ENCODE measurements at regions not wholly inside any gene's neighbourhood (a gene's known extent, or its start where the extent isn't known, plus 50 kb on each side); places are given as distances from the start of the nearest gene placed in this dataset.

DNA sequence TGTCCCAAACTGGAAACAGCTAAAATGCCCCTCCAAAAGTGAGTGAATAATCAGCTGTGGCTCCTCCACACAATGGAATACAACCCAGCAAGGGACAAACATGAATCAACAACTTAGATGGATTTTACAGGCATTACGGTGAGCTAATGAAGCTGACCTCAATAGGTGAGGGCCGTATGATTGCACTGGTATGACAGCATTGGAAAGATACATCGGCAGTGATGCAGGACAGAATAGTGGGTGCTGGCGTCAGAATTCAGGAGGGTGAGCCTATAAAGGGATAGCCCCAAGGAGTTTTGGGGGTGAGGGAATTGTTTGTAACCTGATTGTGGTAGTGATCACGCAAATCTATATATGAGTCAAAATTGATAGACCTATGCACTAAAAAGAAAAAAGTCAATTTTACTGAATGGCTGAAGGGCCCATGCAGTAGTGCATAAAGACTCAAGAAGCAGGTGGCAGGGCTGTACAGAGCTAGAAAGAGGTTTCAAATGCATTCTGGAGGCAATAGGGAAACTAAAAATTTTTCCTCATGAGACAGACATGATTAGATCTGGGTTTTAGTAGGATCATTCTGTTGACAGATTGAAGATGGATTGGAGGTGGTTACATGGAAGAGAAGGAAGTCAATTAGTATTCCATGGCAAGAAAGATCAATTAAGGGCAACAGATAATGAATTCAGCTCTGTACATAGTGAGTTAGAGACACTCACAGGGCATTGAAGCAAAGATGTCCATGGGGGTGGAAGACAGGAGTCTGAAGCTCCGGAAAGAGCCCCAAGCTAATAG is 90.8 kb downstream of the IRS2 start:
- intact Hi-C loops (cut with micrococcal nuclease; ENCODE audit: unreplicated experiment) (no loop called here), in situ Hi-C loops (cut with MboI) (no loop called here)
- FAIRE-seq (no peak), DNase-seq (ENCODE audit: low read depth, low spot score) (no peak), ATAC-seq (no peak)
- Histone ChIP-seq H3K9me3 (replicated peaks; ENCODE audit: control insufficient read depth, insufficient read depth, low read length) (no peaks in the 10 kb centered on the region), H3K79me2 (ENCODE audit: control insufficient read depth, insufficient read depth, low read length) (no peaks in the 10 kb centered on the region), H3K27ac (ENCODE audit: control insufficient read depth, insufficient read depth) (no peak overlapping the region), H3K4me2 (ENCODE audit: control insufficient read depth, insufficient read depth) (no peak overlapping the region), H3K9ac (ENCODE audit: control insufficient read depth, insufficient read depth, low read length) (no peak overlapping the region), H3K4me3 (no peak overlapping the region), H2AFZ (ENCODE audit: control insufficient read depth, low read depth, low read length) (no peak overlapping the region), H3K4me1 (ENCODE audit: control insufficient read depth, insufficient read depth, low read length) (no peaks in the 10 kb centered on the region), H4K20me1 (ENCODE audit: control insufficient read depth, insufficient read depth) (no peaks in the 10 kb centered on the region), H3K27me3 (replicated peaks in 1 of 2; ENCODE audit: control insufficient read depth in 2 of 2, insufficient read depth in 2 of 2, low read length in 1 of 2) (no peaks in the 10 kb centered on the region), H3K36me3 (ENCODE audit: control insufficient read depth in 2 of 2, insufficient read depth in 2 of 2, low read length in 1 of 2) (no peaks in the 10 kb centered on the region)
- BruUV-seq (replicated peaks): no TSS peak
- RAD21 ChIA-PET (ENCODE audit: unreplicated experiment): no interaction called here
- WGBS (ENCODE audit: insufficient coverage, insufficient replicate concordance, low lambda C conversion rate, missing lambda C conversion rate): 74% methylated on average over 6 of the region's 6 CpGs
- SMC1A ChIA-PET (ENCODE audit: uncharacterized antibody, unreplicated experiment): no interaction called here
- POLR2A ChIA-PET: no interaction called here
- CTCF ChIA-PET: no interaction called here
- TF ChIP-seq STAT1 (conservative IDR thresholded peaks at IDR 0.05) (no peak), EED (IDR thresholded peaks at IDR 0.05; ENCODE audit: low read depth) (no peak), KDM1A (IDR thresholded peaks at IDR 0.05; ENCODE audit: borderline replicate concordance) (no peak), SP1 (IDR thresholded peaks at IDR 0.05; ENCODE audit: low read depth, low read length) (no peak), NFXL1 (IDR thresholded peaks at IDR 0.05; ENCODE audit: borderline replicate concordance) (no peak), ZNF622 (IDR thresholded peaks at IDR 0.05) (no peak), RFX5 (IDR thresholded peaks at IDR 0.05; ENCODE audit: low read depth, low read length) (no peak), ZNF274 (IDR thresholded peaks at IDR 0.05; ENCODE audit: insufficient read depth, insufficient read length) (no peak), GABPA (IDR thresholded peaks at IDR 0.05; ENCODE audit: low read depth) (no peak), EZH2 (IDR thresholded peaks at IDR 0.05; ENCODE audit: borderline replicate concordance, control insufficient read depth, low read depth, low read length) (no peak)
- TF ChIP-seq, protein P1, sequence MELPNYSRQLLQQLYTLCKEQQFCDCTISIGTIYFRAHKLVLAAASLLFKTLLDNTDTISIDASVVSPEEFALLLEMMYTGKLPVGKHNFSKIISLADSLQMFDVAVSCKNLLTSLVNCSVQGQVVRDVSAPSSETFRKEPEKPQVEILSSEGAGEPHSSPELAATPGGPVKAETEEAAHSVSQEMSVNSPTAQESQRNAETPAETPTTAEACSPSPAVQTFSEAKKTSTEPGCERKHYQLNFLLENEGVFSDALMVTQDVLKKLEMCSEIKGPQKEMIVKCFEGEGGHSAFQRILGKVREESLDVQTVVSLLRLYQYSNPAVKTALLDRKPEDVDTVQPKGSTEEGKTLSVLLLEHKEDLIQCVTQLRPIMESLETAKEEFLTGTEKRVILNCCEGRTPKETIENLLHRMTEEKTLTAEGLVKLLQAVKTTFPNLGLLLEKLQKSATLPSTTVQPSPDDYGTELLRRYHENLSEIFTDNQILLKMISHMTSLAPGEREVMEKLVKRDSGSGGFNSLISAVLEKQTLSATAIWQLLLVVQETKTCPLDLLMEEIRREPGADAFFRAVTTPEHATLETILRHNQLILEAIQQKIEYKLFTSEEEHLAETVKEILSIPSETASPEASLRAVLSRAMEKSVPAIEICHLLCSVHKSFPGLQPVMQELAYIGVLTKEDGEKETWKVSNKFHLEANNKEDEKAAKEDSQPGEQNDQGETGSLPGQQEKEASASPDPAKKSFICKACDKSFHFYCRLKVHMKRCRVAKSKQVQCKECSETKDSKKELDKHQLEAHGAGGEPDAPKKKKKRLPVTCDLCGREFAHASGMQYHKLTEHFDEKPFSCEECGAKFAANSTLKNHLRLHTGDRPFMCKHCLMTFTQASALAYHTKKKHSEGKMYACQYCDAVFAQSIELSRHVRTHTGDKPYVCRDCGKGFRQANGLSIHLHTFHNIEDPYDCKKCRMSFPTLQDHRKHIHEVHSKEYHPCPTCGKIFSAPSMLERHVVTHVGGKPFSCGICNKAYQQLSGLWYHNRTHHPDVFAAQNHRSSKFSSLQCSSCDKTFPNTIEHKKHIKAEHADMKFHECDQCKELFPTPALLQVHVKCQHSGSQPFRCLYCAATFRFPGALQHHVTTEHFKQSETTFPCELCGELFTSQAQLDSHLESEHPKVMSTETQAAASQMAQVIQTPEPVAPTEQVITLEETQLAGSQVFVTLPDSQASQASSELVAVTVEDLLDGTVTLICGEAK (IDR thresholded peaks at IDR 0.05; ENCODE audit: borderline replicate concordance): no peak
- TF ChIP-seq, protein P2, sequence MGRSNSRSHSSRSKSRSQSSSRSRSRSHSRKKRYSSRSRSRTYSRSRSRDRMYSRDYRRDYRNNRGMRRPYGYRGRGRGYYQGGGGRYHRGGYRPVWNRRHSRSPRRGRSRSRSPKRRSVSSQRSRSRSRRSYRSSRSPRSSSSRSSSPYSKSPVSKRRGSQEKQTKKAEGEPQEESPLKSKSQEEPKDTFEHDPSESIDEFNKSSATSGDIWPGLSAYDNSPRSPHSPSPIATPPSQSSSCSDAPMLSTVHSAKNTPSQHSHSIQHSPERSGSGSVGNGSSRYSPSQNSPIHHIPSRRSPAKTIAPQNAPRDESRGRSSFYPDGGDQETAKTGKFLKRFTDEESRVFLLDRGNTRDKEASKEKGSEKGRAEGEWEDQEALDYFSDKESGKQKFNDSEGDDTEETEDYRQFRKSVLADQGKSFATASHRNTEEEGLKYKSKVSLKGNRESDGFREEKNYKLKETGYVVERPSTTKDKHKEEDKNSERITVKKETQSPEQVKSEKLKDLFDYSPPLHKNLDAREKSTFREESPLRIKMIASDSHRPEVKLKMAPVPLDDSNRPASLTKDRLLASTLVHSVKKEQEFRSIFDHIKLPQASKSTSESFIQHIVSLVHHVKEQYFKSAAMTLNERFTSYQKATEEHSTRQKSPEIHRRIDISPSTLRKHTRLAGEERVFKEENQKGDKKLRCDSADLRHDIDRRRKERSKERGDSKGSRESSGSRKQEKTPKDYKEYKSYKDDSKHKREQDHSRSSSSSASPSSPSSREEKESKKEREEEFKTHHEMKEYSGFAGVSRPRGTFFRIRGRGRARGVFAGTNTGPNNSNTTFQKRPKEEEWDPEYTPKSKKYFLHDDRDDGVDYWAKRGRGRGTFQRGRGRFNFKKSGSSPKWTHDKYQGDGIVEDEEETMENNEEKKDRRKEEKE (IDR thresholded peaks at IDR 0.05): no peak

Measured in GM12878 (cell line).